ENCODE measurements at regions not wholly inside any gene's neighbourhood (a gene's known extent, or its start where the extent isn't known, plus 50 kb on each side); places are given as distances from the start of the nearest gene placed in this dataset.
"Not testable (repeated sequence)": the region's sequence is repeated elsewhere in the genome, so short reads cannot be mapped to it uniquely, and the experiment has no call there.

DNA sequence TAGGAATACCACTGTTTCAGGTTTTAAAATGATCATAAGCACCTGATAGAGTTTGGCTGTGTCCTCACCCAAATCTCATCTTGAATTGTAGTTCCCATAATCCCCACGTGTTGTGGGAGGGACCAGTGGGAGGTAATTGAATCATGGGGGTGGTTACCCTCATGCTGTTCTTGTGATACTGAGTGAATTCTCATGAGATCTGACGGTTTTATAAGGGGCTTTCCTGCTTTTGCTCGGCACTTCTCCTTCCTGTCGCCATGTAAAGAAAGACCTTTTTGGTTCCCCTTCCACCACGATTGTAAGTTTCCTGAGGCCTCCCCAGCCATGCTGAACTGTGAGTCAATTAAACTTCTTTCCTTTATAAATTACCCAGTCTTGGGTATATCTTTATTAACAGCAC, 69.7 kb upstream of the USPL1 start:
- TF ChIP-seq TAF1, POLR2A, POLR2AphosphoS5 (IDR thresholded peaks at IDR 0.05; ENCODE audit: low read depth, low read length): not testable (repeated sequence)
- TF ChIP-seq SPI1 (IDR thresholded peaks at IDR 0.05; ENCODE audit: low read depth, low read length), result peak; percentile 18; the same call in 1 of the 2 replicates

Data from GM12891 (cell line).